Astrocyte (in vitro differentiated cells and primary cell): ENCODE measurements at regions not wholly inside any gene's neighbourhood (a gene's known extent, or its start where the extent isn't known, plus 50 kb on each side); places are given as distances from the start of the nearest gene placed in this dataset.

Source experiments
- DNase-seq: peaks from one replicate; pipeline ENCODE4 v3.0.0-alpha.2; 2010; ENCODE audit warnings: low read depth
- FAIRE-seq: peaks from 2 replicates; lab custom pipeline; 2011; peaks lifted over from hg19 to GRCh38; lab: Jason Lieb, UNC
- H2AFZ ChIP-seq: 2 replicates; pipeline ENCODE4 v1.6.0; 2012; ENCODE audit warnings: low read depth, low read length, inconsistent platforms
- H3K27ac ChIP-seq: 2 replicates; pipeline ENCODE4 v1.5.1; 2011; ENCODE audit warnings: low read depth, low read length, inconsistent platforms
- H3K27me3 ChIP-seq: 2 replicates; pipeline ENCODE4 v1.6.0; 2011; ENCODE audit warnings: low read length, inconsistent platforms; ENCODE audit not compliant: insufficient read depth
- H3K36me3 ChIP-seq: 2 replicates; pipeline ENCODE4 v1.5.1; 2011; ENCODE audit warnings: low read length, inconsistent platforms; ENCODE audit not compliant: insufficient read depth
- H3K4me1 ChIP-seq: 2 replicates; pipeline ENCODE4 v1.5.1; 2011; ENCODE audit warnings: low read length, inconsistent platforms; ENCODE audit not compliant: insufficient read depth
- H3K4me2 ChIP-seq: 2 replicates; pipeline ENCODE4 v1.6.0; 2012; ENCODE audit warnings: low read length, inconsistent platforms
- H3K4me3 ChIP-seq: 2 replicates; pipeline ENCODE4 v1.5.1; 2011; ENCODE audit warnings: low read depth, mild to moderate bottlenecking, low read length, inconsistent platforms; ENCODE audit not compliant: insufficient read depth
- H3K79me2 ChIP-seq: 2 replicates; pipeline ENCODE4 v1.6.0; 2012; ENCODE audit warnings: mild to moderate bottlenecking, low read length, inconsistent platforms; ENCODE audit not compliant: insufficient read depth
- H3K9ac ChIP-seq: 2 replicates; pipeline ENCODE4 v1.6.0; 2012; ENCODE audit warnings: mild to moderate bottlenecking, low read length, inconsistent platforms
- H3K9me3 ChIP-seq: 2 replicates; pipeline ENCODE4 v1.5.1; 2012; ENCODE audit warnings: low read depth, mild to moderate bottlenecking, low read length, inconsistent platforms; ENCODE audit not compliant: insufficient read depth
- H4K20me1 ChIP-seq: 2 replicates; pipeline ENCODE4 v1.6.0; 2012; ENCODE audit warnings: low read length, inconsistent platforms; ENCODE audit not compliant: insufficient read depth
- H3K27ac Mint-ChIP-seq: one replicate; pipeline ENCODE4 v1.8.0; 2021; ENCODE audit warnings: mild to moderate bottlenecking, mixed read lengths; ENCODE audit not compliant: unreplicated experiment
- H3K27me3 Mint-ChIP-seq: one replicate; pipeline ENCODE4 v1.8.0; 2021; ENCODE audit warnings: low read depth, mixed read lengths; ENCODE audit not compliant: unreplicated experiment
- H3K36me3 Mint-ChIP-seq: one replicate; pipeline ENCODE4 v1.8.0; 2021; ENCODE audit warnings: low read depth, mixed read lengths; ENCODE audit not compliant: unreplicated experiment
- H3K4me1 Mint-ChIP-seq: one replicate; pipeline ENCODE4 v1.8.0; 2021; ENCODE audit warnings: low read depth, mixed read lengths; ENCODE audit not compliant: unreplicated experiment
- H3K4me3 Mint-ChIP-seq: one replicate; pipeline ENCODE4 v1.8.0; 2021; ENCODE audit warnings: mild to moderate bottlenecking, moderate library complexity, mixed read lengths; ENCODE audit not compliant: unreplicated experiment
- H3K9me3 Mint-ChIP-seq: one replicate; pipeline ENCODE4 v1.8.0; 2021; ENCODE audit warnings: mild to moderate bottlenecking, mixed read lengths; ENCODE audit not compliant: unreplicated experiment
- CTCF ChIP-seq: IDR thresholded peaks from 2 replicates; pipeline ENCODE4 v1.5.1; 2011; ENCODE audit warnings: low read depth, mild to moderate bottlenecking, inconsistent platforms, low read length, moderate library complexity; ENCODE audit not compliant: insufficient read depth
- EZH2 ChIP-seq: IDR thresholded peaks from 2 replicates; pipeline ENCODE4 v1.6.1; 2012; ENCODE audit warnings: mild to moderate bottlenecking, low read length, inconsistent platforms; ENCODE audit not compliant: insufficient read depth

DNA sequence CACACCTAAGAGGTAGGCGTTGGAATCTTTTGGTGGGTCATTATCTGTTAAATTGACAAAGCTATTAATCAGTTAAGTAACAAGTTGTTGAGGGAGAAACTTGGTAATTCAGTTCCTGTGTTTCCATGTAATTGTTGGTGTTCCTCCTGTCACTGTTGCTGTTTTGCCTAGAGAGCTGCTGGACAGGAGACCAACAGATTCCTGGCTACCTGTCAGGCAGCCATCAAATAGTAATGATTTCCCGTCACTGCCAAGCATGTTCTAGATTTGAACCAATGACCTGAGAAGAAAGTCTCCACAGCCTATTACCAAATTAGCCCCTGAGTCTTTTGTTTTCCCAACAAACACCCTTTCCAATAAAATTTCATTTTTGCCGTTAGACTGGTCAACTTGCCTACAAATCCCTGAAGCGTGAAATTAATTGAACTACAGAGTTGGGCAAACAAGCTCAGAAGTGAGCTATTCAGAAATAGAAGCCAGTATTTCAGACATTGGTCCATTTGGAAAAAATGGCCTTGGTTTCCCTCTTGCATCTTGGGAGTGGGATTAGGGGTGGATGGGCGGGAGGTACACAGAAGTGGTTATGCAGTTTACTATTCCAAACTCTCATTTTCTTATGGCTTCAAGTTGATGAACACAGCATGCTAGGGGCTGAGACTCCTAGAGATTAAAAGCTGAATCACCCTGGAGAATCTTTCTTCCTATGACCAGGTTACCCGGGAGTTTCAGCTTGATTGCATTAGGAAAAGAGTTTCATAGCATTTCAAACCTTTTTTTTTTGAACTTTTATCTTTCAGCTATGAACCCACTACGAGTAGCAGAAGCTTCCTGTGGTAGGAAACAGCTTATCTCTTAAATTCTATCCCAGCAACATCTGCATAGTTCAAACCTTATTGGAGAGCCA lies 262.8 kb upstream of the MAF start:
- Histone ChIP-seq H3K79me2 (no peaks in the 10 kb centered on the region), H3K4me2 (no peak overlapping the region), H3K36me3 (no peaks in the 10 kb centered on the region), H3K27ac (no peak overlapping the region), H4K20me1 (no peaks in the 10 kb centered on the region), H2AFZ (no peak overlapping the region), H3K9me3 (no peaks in the 10 kb centered on the region), H3K4me3 (no peak overlapping the region), H3K27me3 (no peaks in the 10 kb centered on the region), H3K9ac (no peak overlapping the region), H3K4me1 (no peaks in the 10 kb centered on the region)
- Mint-ChIP-seq H3K27me3 (peaks cover 5% of the 10 kb centered on the region), H3K9me3 (no peaks in the 10 kb centered on the region), H3K4me3 (no peak overlapping the region), H3K27ac (no peak overlapping the region), H3K4me1 (no peaks in the 10 kb centered on the region), H3K36me3 (no peaks in the 10 kb centered on the region)
- DNase-seq (no peak), FAIRE-seq (no peak)
- TF ChIP-seq CTCF: no peak
- TF ChIP-seq EZH2: no peak

DNA sequence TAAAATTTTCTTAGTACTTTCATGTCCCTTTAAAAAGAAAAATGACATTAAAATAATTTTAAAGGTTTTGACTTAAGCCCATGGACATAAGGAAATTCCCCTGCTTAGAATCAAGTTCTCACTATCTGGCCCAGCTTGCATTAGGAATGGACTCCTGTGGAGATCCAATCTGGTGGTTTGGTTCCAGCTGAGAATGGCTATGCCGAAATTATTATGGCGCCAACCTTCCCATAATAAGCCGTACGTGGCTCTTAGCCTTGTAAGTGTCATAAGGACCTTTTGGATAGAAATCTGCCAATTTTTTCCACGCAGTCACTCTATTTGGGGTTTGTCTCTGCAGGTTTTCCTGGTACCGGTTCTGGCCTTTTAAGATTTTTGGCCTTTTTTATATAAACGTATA lies 262.1 kb upstream of the MAF start:
- Histone ChIP-seq H3K9ac (no peak overlapping the region), H3K4me2 (no peak overlapping the region), H4K20me1 (no peaks in the 10 kb centered on the region), H3K79me2 (no peaks in the 10 kb centered on the region), H3K4me1 (no peaks in the 10 kb centered on the region), H3K27ac (no peak overlapping the region), H3K9me3 (no peaks in the 10 kb centered on the region), H3K36me3 (no peaks in the 10 kb centered on the region), H2AFZ (no peak overlapping the region), H3K4me3 (no peak overlapping the region), H3K27me3 (no peaks in the 10 kb centered on the region)
- Mint-ChIP-seq H3K27ac (no peak overlapping the region), H3K4me3 (no peak overlapping the region), H3K36me3 (no peaks in the 10 kb centered on the region), H3K27me3 (peaks cover 5% of the 10 kb centered on the region), H3K9me3 (no peaks in the 10 kb centered on the region), H3K4me1 (no peaks in the 10 kb centered on the region)
- FAIRE-seq: no peak
- no peak for DNase-seq
- no peak for TF ChIP-seq CTCF

GRCh38 chr16:79856581-79856980 lies 256.0 kb upstream of the MAF start:
- Histone ChIP-seq H3K27ac (no peak overlapping the region), H3K9me3 (no peaks in the 10 kb centered on the region), H3K36me3 (no peaks in the 10 kb centered on the region), H3K4me1 (no peaks in the 10 kb centered on the region), H3K27me3 (no peaks in the 10 kb centered on the region), H3K4me2 (no peak overlapping the region), H3K79me2 (no peaks in the 10 kb centered on the region), H3K9ac (no peak overlapping the region), H3K4me3 (no peak overlapping the region), H2AFZ (no peak overlapping the region), H4K20me1 (no peaks in the 10 kb centered on the region)
- Mint-ChIP-seq H3K4me1 (no peaks in the 10 kb centered on the region), H3K4me3 (no peak overlapping the region), H3K27me3 (peaks cover 8% of the 10 kb centered on the region), H3K36me3 (no peaks in the 10 kb centered on the region), H3K27ac (no peak overlapping the region), H3K9me3 (peaks cover 19% of the 10 kb centered on the region)
- TF ChIP-seq EZH2 (no peak), CTCF (no peak)
- DNase-seq (no peak), FAIRE-seq (no peak)
